GM12874 (cell line): ENCODE measurements at regions not wholly inside any gene's neighbourhood (a gene's known extent, or its start where the extent isn't known, plus 50 kb on each side); places are given as distances from the start of the nearest gene placed in this dataset.

ENCODE experiments used
- CTCF ChIP-seq: IDR thresholded peaks from 2 replicates; pipeline ENCODE4 v1.5.1; 2011; ENCODE audit warnings: low read depth, mild to moderate bottlenecking, control low read depth, low read length, moderate library complexity; ENCODE audit not compliant: insufficient read depth

GRCh38 chr15:97712530-97712929, 248.0 kb upstream of the ARRDC4 start:
- TF ChIP-seq CTCF, result no peak

- TF ChIP-seq CTCF, result no peak
Observed at GRCh38 chr15:97717806-97718205, 242.7 kb upstream of the ARRDC4 start.

- TF ChIP-seq CTCF, result no peak
Observed at GRCh38 chr15:97718509-97718908, 242.0 kb upstream of the ARRDC4 start.

GRCh38 chr15:97728791-97729190, 231.7 kb upstream of the ARRDC4 start:
- TF ChIP-seq CTCF, result no peak

GRCh38 chr15:97729270-97729669, 231.2 kb upstream of the ARRDC4 start:
- no peak for TF ChIP-seq CTCF

- no peak for TF ChIP-seq CTCF
Observed at GRCh38 chr15:97730315-97730714, 230.2 kb upstream of the ARRDC4 start.

GRCh38 chr15:97731859-97732258, 228.6 kb upstream of the ARRDC4 start:
- no peak for TF ChIP-seq CTCF

GRCh38 chr15:97733373-97733772, 227.1 kb upstream of the ARRDC4 start:
- no peak for TF ChIP-seq CTCF
